HCT116 (cell line): ENCODE measurements at regions not wholly inside any gene's neighbourhood (a gene's known extent, or its start where the extent isn't known, plus 50 kb on each side); places are given as distances from the start of the nearest gene placed in this dataset.

Experiments
- ATAC-seq: fragments of 200-7000 bp; cut with Tn5 transposase; 2 replicates; pipeline ENCODE4 v1.9.1; 2020; ENCODE audit warnings: mild to moderate bottlenecking, moderate library complexity
- BruUV-seq: library from RNA; stranded (reverse); fragments of 400-500 nt; replicated peaks from 2 replicates; lab custom pipeline; 2021; lab: Mats Ljungman, UMichigan
- CTCF ChIA-PET: fragments of 300-600 bp; sonication (Branson Sonifier 250); formaldehyde crosslinking; loops from one replicate; lab custom pipeline; 2021; ENCODE audit warnings: antibody characterized with exemption; lab: Charles Lee
- POLR2A ChIA-PET: fragments of 300-600, 350-600 bp; sonication (Branson Sonifier 250); formaldehyde crosslinking; loops from one replicate; lab custom pipeline; 2021; ENCODE audit warnings: antibody characterized with exemption; lab: Charles Lee
- RAD21 ChIA-PET, 2 experiments: fragments of 300-600 bp; sonication (Branson Sonifier 250); formaldehyde crosslinking; loops; one replicate each; lab custom pipeline; 2023; ENCODE audit warnings: low total read pairs in 2 of 2; ENCODE audit not compliant: uncharacterized antibody in 2 of 2, unreplicated experiment in 2 of 2, low non-redundant PET in 1 of 2; lab: Charles Lee
- DNase-seq: peaks from one replicate; pipeline ENCODE4 v3.0.0-alpha.2; 2010; ENCODE audit warnings: low read depth, low spot score
- H2AFZ ChIP-seq: fragments of 200-600 bp; shearing (Covaris generic), sonication (generic); 2 replicates; pipeline ENCODE4 v1.6.1; 2017; ENCODE audit warnings: low read depth, mixed run types, mixed read lengths, antibody characterized with exemption, low read length; ENCODE audit not compliant: poor library complexity, severe bottlenecking
- H3K27ac ChIP-seq: 2 replicates; pipeline ENCODE4 v1.5.1; 2012; ENCODE audit warnings: low read depth, low read length
- H3K27me3 ChIP-seq: fragments of 200-600 bp; sonication (generic); 2 replicates; pipeline ENCODE4 v1.6.1; 2016; ENCODE audit warnings: mixed run types, low read length, mixed read lengths; ENCODE audit not compliant: insufficient read depth
- H3K36me3 ChIP-seq, 2 experiments: fragments of 200-500 bp in 1 of 2; fragments of 200-600 bp in 1 of 2; sonication (Bioruptor generic) in 1 of 2; sonication (generic) in 1 of 2; 2 replicates each; pipeline versions ENCODE4 v1.5.1 to v1.6.1; 2014 to 2016; ENCODE audit warnings: low read length in 2 of 2, inconsistent platforms in 1 of 2, mixed read lengths in 1 of 2, mixed run types in 1 of 2; ENCODE audit not compliant: insufficient read depth in 2 of 2, control insufficient read depth in 1 of 2
- H3K4me1 ChIP-seq, 2 experiments: fragments of 200-600 bp in 1 of 2; sonication (generic) in 1 of 2; 2 replicates each; pipeline versions ENCODE4 v1.5.1 to v1.6.1; 2012 to 2017; ENCODE audit warnings: low read length in 2 of 2, inconsistent platforms in 1 of 2, mild to moderate bottlenecking in 1 of 2, mixed read lengths in 1 of 2, mixed run types in 1 of 2, moderate library complexity in 1 of 2; ENCODE audit not compliant: insufficient read depth in 2 of 2, control insufficient read depth in 1 of 2
- H3K4me2 ChIP-seq: fragments of 200-600 bp; sonication (generic); 2 replicates; pipeline ENCODE4 v1.6.1; 2017; ENCODE audit warnings: mixed run types, low read length, mixed read lengths
- H3K4me3 ChIP-seq, 2 experiments: fragments of 200-600 bp in 1 of 2; sonication (generic) in 1 of 2; replicated peaks in 1 of 2; 2 replicates each; pipeline ENCODE4 v1.5.1; 2011 to 2016; ENCODE audit warnings: low read length in 2 of 2, control low read depth in 1 of 2, low read depth in 1 of 2, mild to moderate bottlenecking in 1 of 2, mixed read lengths in 1 of 2, mixed run types in 1 of 2
- H3K79me2 ChIP-seq: fragments of 200-600 bp; sonication (generic); 2 replicates; pipeline ENCODE4 v1.6.1; 2017; ENCODE audit warnings: mild to moderate bottlenecking, mixed run types, low read length, moderate library complexity, mixed read lengths; ENCODE audit not compliant: insufficient read depth
- H3K9ac ChIP-seq: fragments of 200-600 bp; sonication (generic); 2 replicates; pipeline ENCODE4 v1.6.1; 2016; ENCODE audit warnings: low read length, mixed read lengths
- H3K9me2 ChIP-seq: fragments of 200-600 bp; sonication (generic), shearing (Covaris generic); 2 replicates; pipeline ENCODE4 v1.6.1; 2017; ENCODE audit warnings: mixed run types, mild to moderate bottlenecking, moderate library complexity; ENCODE audit not compliant: insufficient read depth
- H3K9me3 ChIP-seq, 2 experiments: fragments of 200-500 bp in 1 of 2; fragments of 200-600 bp in 1 of 2; sonication (Bioruptor generic) in 1 of 2; sonication (generic) in 1 of 2; 2 replicates each; pipeline ENCODE4 v1.6.1; 2014 to 2017; ENCODE audit warnings: low read length in 2 of 2, mixed read lengths in 2 of 2, inconsistent platforms in 1 of 2, low read depth in 1 of 2, mild to moderate bottlenecking in 1 of 2, mixed run types in 1 of 2, moderate library complexity in 1 of 2; ENCODE audit not compliant: control insufficient read depth in 1 of 2, insufficient read depth in 1 of 2
- H4K20me1 ChIP-seq: fragments of 200-600 bp; sonication (generic), shearing (Covaris generic); 2 replicates; pipeline ENCODE4 v1.6.1; 2017; ENCODE audit warnings: mixed run types, mild to moderate bottlenecking, moderate library complexity; ENCODE audit not compliant: insufficient read depth
- CBX3 ChIP-seq: IDR thresholded peaks from 2 replicates; pipeline ENCODE4 v1.6.1; 2012; ENCODE audit warnings: low read depth
- CEBPB ChIP-seq: IDR thresholded peaks from 2 replicates; pipeline ENCODE4 v1.6.1; 2012; ENCODE audit warnings: low read depth
- EGR1 ChIP-seq: IDR thresholded peaks from 2 replicates; pipeline ENCODE4 v1.6.1; 2012; ENCODE audit warnings: low read depth
- EZH2 ChIP-seq: fragments of 200-600 bp; sonication (generic); IDR thresholded peaks from 2 replicates; pipeline ENCODE4 v1.6.1; 2017; ENCODE audit warnings: antibody characterized with exemption, mixed run types
- EZH2phosphoT487 ChIP-seq: fragments of 200-600 bp; IDR thresholded peaks from 2 replicates; pipeline ENCODE4 v1.6.1; 2018; ENCODE audit warnings: antibody characterized with exemption, borderline replicate concordance
- FOSL1 ChIP-seq: IDR thresholded peaks from 2 replicates; pipeline ENCODE4 v1.6.1; 2012; ENCODE audit warnings: low read depth
- JUND ChIP-seq: IDR thresholded peaks from 2 replicates; pipeline ENCODE4 v1.6.1; 2012
- MAX ChIP-seq: IDR thresholded peaks from 2 replicates; pipeline ENCODE4 v1.6.1; 2012
- POLR2A ChIP-seq: IDR thresholded peaks from 2 replicates; pipeline ENCODE4 v1.7.0; 2011; ENCODE audit warnings: borderline replicate concordance; ENCODE audit not compliant: insufficient read depth, insufficient read length; ENCODE audit errors: extremely low read depth
- RAD21 ChIP-seq: IDR thresholded peaks from 2 replicates; pipeline ENCODE4 v1.6.1; 2012; ENCODE audit warnings: low read depth, mild to moderate bottlenecking
- REST ChIP-seq: IDR thresholded peaks from 2 replicates; pipeline ENCODE4 v1.6.1; 2012; ENCODE audit warnings: low read depth
- SP1 ChIP-seq: IDR thresholded peaks from 2 replicates; pipeline ENCODE4 v1.6.1; 2012; ENCODE audit warnings: low read depth
- SRF ChIP-seq: IDR thresholded peaks from 2 replicates; pipeline ENCODE4 v1.6.1; 2012; ENCODE audit warnings: low read depth
- TCF7L2 ChIP-seq: IDR thresholded peaks from 2 replicates; pipeline ENCODE4 v1.7.0; 2011; ENCODE audit warnings: borderline replicate concordance, inconsistent platforms; ENCODE audit not compliant: insufficient read depth, insufficient read length; ENCODE audit errors: extremely low read depth
- YY1 ChIP-seq: IDR thresholded peaks from 2 replicates; pipeline ENCODE4 v1.6.1; 2011; ENCODE audit warnings: low read length, low read depth, moderate library complexity, mild to moderate bottlenecking; ENCODE audit not compliant: insufficient replicate concordance; ENCODE audit errors: extremely low read depth
- ZBTB33 ChIP-seq: IDR thresholded peaks from 2 replicates; pipeline ENCODE4 v1.6.1; 2011; ENCODE audit warnings: mild to moderate bottlenecking, low read length, moderate library complexity; ENCODE audit not compliant: insufficient replicate concordance; ENCODE audit errors: extremely low read depth
- ZFX ChIP-seq: fragments of 450-650 bp; IDR thresholded peaks from 2 replicates; pipeline ENCODE4 v1.6.1; 2017
- ZNF274 ChIP-seq: fragments of 200-500 bp; sonication (Bioruptor generic); IDR thresholded peaks from 2 replicates; pipeline ENCODE4 v1.6.1; 2014; ENCODE audit warnings: mild to moderate bottlenecking, low read depth, low read length, inconsistent platforms
- intact Hi-C: fragments of 100-400 bp; cut with micrococcal nuclease; formaldehyde crosslinking; loops from 2 replicates; pipeline ENCODE4 v1.10.0; 2022
- TF ChIP-seq, protein P1 (sequence below): IDR thresholded peaks from 2 replicates; pipeline ENCODE4 v1.6.1; 2012
- TF ChIP-seq, protein P2 (sequence below), 3 experiments: fragments of 200-600 bp in 1 of 3; sonication (generic) in 1 of 3; IDR thresholded peaks in 2 of 3; conservative IDR thresholded peaks in 1 of 3; 2 replicates each; pipeline ENCODE4 v1.5.1; 2012 to 2017; ENCODE audit warnings: low read depth in 2 of 3, low read length in 2 of 3, antibody characterized with exemption in 1 of 3, borderline replicate concordance in 1 of 3, control low read depth in 1 of 3, mild to moderate bottlenecking in 1 of 3, mixed read lengths in 1 of 3, mixed run types in 1 of 3, moderate library complexity in 1 of 3; ENCODE audit not compliant: insufficient read depth in 1 of 3

GRCh38 chr20:7302250-7302649 lies 534.8 kb downstream of the BMP2 start (continued):
- TF ChIP-seq REST, result no peak
- TF ChIP-seq ZNF274, result no peak
- TF ChIP-seq, all 23 proteins: peak for 0

GRCh38 chr20:7305976-7306375 lies 538.5 kb downstream of the BMP2 start:
- Histone ChIP-seq H3K79me2 (no peaks in the 10 kb centered on the region), H3K9me3 (peaks cover 4 to 26% of the 10 kb centered on the region in 2 experiments; a peak in 2 of 4 replicates), H3K27ac (no peak overlapping the region), H3K27me3 (no peaks in the 10 kb centered on the region), H3K9ac (no peak overlapping the region), H3K36me3 (no peaks in the 10 kb centered on the region), H2AFZ (no peak overlapping the region), H3K9me2 (no peaks in the 10 kb centered on the region), H3K4me2 (no peak overlapping the region), H4K20me1 (no peaks in the 10 kb centered on the region), H3K4me3 (no peak overlapping the region), H3K4me1 (no peaks in the 10 kb centered on the region)
- DNase-seq (no peak), ATAC-seq (no peak)
- BruUV-seq, result no TSS peak
- CTCF ChIA-PET, result no interaction called here
- RAD21 ChIA-PET, result no interaction called here
- intact Hi-C loops, result no loop called here
- POLR2A ChIA-PET, result no interaction called here
- TF ChIP-seq FOSL1 (no peak), MAX (no peak), RAD21 (no peak), SP1 (no peak), EGR1 (no peak), JUND (no peak), POLR2A (no peak), YY1 (no peak), EZH2phosphoT487 (no peak), CBX3 (no peak), SRF (no peak), EZH2 (no peak), ZBTB33 (no peak), ZFX (no peak), ZNF274 (no peak), TCF7L2 (no peak), CEBPB (no peak)
- TF ChIP-seq, protein P1, sequence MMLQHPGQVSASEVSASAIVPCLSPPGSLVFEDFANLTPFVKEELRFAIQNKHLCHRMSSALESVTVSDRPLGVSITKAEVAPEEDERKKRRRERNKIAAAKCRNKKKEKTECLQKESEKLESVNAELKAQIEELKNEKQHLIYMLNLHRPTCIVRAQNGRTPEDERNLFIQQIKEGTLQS, result no peak
- TF ChIP-seq, protein P2, sequence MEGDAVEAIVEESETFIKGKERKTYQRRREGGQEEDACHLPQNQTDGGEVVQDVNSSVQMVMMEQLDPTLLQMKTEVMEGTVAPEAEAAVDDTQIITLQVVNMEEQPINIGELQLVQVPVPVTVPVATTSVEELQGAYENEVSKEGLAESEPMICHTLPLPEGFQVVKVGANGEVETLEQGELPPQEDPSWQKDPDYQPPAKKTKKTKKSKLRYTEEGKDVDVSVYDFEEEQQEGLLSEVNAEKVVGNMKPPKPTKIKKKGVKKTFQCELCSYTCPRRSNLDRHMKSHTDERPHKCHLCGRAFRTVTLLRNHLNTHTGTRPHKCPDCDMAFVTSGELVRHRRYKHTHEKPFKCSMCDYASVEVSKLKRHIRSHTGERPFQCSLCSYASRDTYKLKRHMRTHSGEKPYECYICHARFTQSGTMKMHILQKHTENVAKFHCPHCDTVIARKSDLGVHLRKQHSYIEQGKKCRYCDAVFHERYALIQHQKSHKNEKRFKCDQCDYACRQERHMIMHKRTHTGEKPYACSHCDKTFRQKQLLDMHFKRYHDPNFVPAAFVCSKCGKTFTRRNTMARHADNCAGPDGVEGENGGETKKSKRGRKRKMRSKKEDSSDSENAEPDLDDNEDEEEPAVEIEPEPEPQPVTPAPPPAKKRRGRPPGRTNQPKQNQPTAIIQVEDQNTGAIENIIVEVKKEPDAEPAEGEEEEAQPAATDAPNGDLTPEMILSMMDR (IDR thresholded peaks at IDR 0.05 in 2 of 3, conservative IDR thresholded peaks at IDR 0.05 in 1 of 3; ENCODE audit: borderline replicate concordance in 1 of 3, insufficient read depth in 1 of 3, low read depth in 2 of 3, low read length in 2 of 3), result no peak
